A673 (cell line): ENCODE measurements at regions not wholly inside any gene's neighbourhood (a gene's known extent, or its start where the extent isn't known, plus 50 kb on each side); places are given as distances from the start of the nearest gene placed in this dataset.
A peak's percentile ranks its signal among the peaks of the same experiment; 100 is the strongest.

ENCODE experiments used
- BruUV-seq: library from RNA; stranded (reverse); fragments of 400-500 nt; replicated peaks from 2 replicates; lab custom pipeline; 2021; lab: Mats Ljungman, UMichigan
- CTCF ChIA-PET: fragments of 300-600 bp; sonication (Branson Sonifier 250); formaldehyde crosslinking; loops from one replicate; lab custom pipeline; 2022; ENCODE audit warnings: antibody characterized with exemption; lab: Charles Lee
- POLR2A ChIA-PET: fragments of 300-600 bp; sonication (Branson Sonifier 250); formaldehyde crosslinking; loops from one replicate; lab custom pipeline; 2022; ENCODE audit warnings: antibody characterized with exemption; ENCODE audit not compliant: low non-redundant PET; lab: Charles Lee
- DNase-seq: peaks from one replicate; pipeline ENCODE4 v3.0.0-alpha.2; 2015; ENCODE audit warnings: low spot score
- H3K27ac ChIP-seq: fragments of 200-600 bp; sonication (generic); 2 replicates; pipeline ENCODE4 v1.5.1; 2016; ENCODE audit warnings: mixed run types, low read depth, mild to moderate bottlenecking, mixed read lengths, antibody characterized with exemption, low read length; ENCODE audit not compliant: poor library complexity, severe bottlenecking
- H3K27me3 ChIP-seq: fragments of 200-600 bp; sonication (generic); replicated peaks from 2 replicates; pipeline ENCODE4 v1.6.1; 2017; ENCODE audit warnings: mixed run types, low read depth, mild to moderate bottlenecking, mixed read lengths, antibody characterized with exemption, low read length; ENCODE audit not compliant: insufficient read depth, poor library complexity
- H3K36me3 ChIP-seq: fragments of 200-600 bp; sonication (generic); 2 replicates; pipeline ENCODE4 v1.6.1; 2016; ENCODE audit warnings: mixed run types, mild to moderate bottlenecking, mixed read lengths, antibody characterized with exemption, low read length; ENCODE audit not compliant: insufficient read depth, poor library complexity, severe bottlenecking
- H3K4me1 ChIP-seq: fragments of 200-600 bp; sonication (generic); 2 replicates; pipeline ENCODE4 v1.6.1; 2017; ENCODE audit warnings: mixed run types, mild to moderate bottlenecking, mixed read lengths, antibody characterized with exemption, low read length; ENCODE audit not compliant: insufficient read depth, poor library complexity, severe bottlenecking
- H3K4me3 ChIP-seq: fragments of 200-600 bp; sonication (generic); 2 replicates; pipeline ENCODE4 v1.5.1; 2016; ENCODE audit warnings: low read depth, mixed run types, mild to moderate bottlenecking, mixed read lengths, low read length; ENCODE audit not compliant: poor library complexity, severe bottlenecking
- H3K9me3 ChIP-seq: fragments of 200-600 bp; sonication (generic); 2 replicates; pipeline ENCODE4 v1.6.1; 2016; ENCODE audit warnings: mixed run types, low read depth, mild to moderate bottlenecking, mixed read lengths, antibody characterized with exemption, low read length; ENCODE audit not compliant: poor library complexity, severe bottlenecking
- EZH2 ChIP-seq: fragments of 200-600 bp; sonication (generic); IDR thresholded peaks from 2 replicates; pipeline ENCODE4 v1.6.1; 2017; ENCODE audit warnings: borderline replicate concordance, low read depth, mild to moderate bottlenecking, mixed read lengths, antibody characterized with exemption, low read length; ENCODE audit not compliant: poor library complexity, severe bottlenecking
- intact Hi-C: fragments of 100-400 bp; cut with micrococcal nuclease; formaldehyde crosslinking; loops from one replicate; pipeline ENCODE4 v1.10.0; 2022; ENCODE audit not compliant: unreplicated experiment
- TF ChIP-seq, protein P1 (sequence below): fragments of 300-800, 200-600 bp; sonication (generic); conservative IDR thresholded peaks from 2 replicates; pipeline ENCODE4 v1.5.1; 2017; ENCODE audit warnings: low read depth, mild to moderate bottlenecking, antibody characterized with exemption, low read length, moderate library complexity, mixed read lengths

DNA sequence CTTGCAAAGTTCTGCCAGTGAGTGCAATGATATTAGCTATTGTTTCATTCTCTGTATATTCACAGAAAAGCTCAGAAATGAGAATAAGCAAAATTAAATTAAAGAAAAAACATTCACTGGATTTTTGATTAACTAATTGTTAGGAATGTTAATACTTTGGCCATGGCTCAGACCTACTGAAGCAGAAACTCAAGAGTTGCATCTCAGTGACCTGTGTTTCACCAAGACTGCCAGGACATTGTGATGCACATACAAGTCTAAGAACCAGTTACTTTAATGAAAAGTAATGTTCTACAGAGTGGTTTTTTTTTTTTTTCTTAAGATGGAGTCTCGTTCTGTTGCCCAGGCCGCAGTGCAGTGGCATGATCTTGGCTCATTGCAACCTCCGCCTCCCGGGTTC is 464.9 kb upstream of the NMUR2 start:
- Histone ChIP-seq H3K27me3 (no peaks in the 10 kb centered on the region), H3K36me3 (no peaks in the 10 kb centered on the region), H3K4me1 (no peaks in the 10 kb centered on the region), H3K27ac (no peak overlapping the region), H3K4me3 (no peak overlapping the region), H3K9me3 (no peaks in the 10 kb centered on the region)
- no peak for DNase-seq
- POLR2A ChIA-PET: no interaction called here
- no TSS peak for BruUV-seq
- CTCF ChIA-PET: no interaction called here
- intact Hi-C loops: no loop called here
- TF ChIP-seq, protein P1, sequence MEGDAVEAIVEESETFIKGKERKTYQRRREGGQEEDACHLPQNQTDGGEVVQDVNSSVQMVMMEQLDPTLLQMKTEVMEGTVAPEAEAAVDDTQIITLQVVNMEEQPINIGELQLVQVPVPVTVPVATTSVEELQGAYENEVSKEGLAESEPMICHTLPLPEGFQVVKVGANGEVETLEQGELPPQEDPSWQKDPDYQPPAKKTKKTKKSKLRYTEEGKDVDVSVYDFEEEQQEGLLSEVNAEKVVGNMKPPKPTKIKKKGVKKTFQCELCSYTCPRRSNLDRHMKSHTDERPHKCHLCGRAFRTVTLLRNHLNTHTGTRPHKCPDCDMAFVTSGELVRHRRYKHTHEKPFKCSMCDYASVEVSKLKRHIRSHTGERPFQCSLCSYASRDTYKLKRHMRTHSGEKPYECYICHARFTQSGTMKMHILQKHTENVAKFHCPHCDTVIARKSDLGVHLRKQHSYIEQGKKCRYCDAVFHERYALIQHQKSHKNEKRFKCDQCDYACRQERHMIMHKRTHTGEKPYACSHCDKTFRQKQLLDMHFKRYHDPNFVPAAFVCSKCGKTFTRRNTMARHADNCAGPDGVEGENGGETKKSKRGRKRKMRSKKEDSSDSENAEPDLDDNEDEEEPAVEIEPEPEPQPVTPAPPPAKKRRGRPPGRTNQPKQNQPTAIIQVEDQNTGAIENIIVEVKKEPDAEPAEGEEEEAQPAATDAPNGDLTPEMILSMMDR: no peak
- TF ChIP-seq EZH2: no peak

DNA sequence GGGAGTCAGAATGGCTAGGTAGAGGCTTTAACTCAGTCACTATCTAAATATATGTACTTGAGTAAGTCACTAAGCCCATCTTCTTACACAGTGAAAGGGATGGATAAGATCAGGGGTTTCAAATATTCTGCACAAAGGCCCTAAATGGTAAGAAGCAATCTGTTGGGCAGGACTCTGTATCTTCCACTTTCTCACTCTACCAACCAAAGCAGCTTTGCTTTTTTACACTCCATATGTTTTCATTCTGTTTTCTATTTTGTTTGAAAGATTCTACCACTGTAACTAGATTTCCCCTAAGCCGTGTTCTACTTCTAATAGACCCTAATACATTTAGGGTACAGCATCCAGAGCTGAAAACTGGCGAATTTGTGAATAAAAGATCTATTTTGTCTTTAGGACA is 477.5 kb upstream of the NMUR2 start:
- TF ChIP-seq, protein P1: no peak
- no peak for TF ChIP-seq EZH2
- H3K4me3 ChIP-seq: no peak overlapping the region
- H3K4me1 ChIP-seq: no peaks in the 10 kb centered on the region
- no peaks in the 10 kb centered on the region for H3K36me3 ChIP-seq
- CTCF ChIA-PET: no interaction called here
- BruUV-seq: no TSS peak
- no peaks in the 10 kb centered on the region for H3K9me3 ChIP-seq
- no peak for DNase-seq
- POLR2A ChIA-PET: no interaction called here
- no peak overlapping the region for H3K27ac ChIP-seq
- intact Hi-C loops: no loop called here
- no peaks in the 10 kb centered on the region for H3K27me3 ChIP-seq

DNA sequence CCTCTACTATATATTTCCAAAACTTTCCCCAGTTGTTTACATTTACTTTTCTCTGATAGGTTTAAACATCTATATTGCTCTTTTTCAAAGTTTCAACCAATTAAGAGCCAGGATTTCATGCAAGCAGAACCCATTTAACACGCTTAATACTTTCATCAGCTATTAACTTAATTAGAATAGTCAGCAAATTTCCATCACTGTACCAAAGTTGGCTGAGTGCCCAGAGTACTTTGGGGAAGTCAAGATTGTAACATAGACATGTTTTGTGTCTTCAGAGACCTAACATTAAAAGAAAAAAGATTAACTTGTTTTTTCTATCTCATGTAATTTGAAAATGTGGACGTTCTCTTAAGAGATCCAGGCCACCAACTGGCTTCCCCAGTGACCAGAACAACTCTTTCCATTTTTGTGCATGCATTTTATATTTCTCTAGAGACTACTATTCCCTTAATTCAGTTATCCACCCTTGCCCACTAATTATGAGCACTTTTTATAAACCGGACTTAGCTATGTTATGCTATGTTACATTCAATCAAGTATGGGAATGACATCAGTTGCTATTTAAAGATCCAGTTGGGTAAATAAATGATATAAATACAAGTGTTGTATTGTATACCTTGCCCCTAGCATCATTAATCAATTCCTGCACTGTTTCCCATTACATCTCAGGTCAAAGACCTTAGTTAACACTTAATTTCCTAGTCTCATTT is 478.1 kb upstream of the NMUR2 start:
- peak; percentile 6 for DNase-seq
- Histone ChIP-seq H3K4me1 (no peaks in the 10 kb centered on the region), H3K4me3 (no peak overlapping the region), H3K27ac (no peak overlapping the region), H3K36me3 (no peaks in the 10 kb centered on the region), H3K9me3 (no peaks in the 10 kb centered on the region), H3K27me3 (no peaks in the 10 kb centered on the region)
- intact Hi-C loops: no loop called here
- ChIA-PET CTCF (no interaction called here), POLR2A (no interaction called here)
- no peak for TF ChIP-seq EZH2
- TF ChIP-seq, protein P1: no peak
- BruUV-seq: no TSS peak
